ENCODE measurements at regions not wholly inside any gene's neighbourhood (a gene's known extent, or its start where the extent isn't known, plus 50 kb on each side); places are given as distances from the start of the nearest gene placed in this dataset.

DNA sequence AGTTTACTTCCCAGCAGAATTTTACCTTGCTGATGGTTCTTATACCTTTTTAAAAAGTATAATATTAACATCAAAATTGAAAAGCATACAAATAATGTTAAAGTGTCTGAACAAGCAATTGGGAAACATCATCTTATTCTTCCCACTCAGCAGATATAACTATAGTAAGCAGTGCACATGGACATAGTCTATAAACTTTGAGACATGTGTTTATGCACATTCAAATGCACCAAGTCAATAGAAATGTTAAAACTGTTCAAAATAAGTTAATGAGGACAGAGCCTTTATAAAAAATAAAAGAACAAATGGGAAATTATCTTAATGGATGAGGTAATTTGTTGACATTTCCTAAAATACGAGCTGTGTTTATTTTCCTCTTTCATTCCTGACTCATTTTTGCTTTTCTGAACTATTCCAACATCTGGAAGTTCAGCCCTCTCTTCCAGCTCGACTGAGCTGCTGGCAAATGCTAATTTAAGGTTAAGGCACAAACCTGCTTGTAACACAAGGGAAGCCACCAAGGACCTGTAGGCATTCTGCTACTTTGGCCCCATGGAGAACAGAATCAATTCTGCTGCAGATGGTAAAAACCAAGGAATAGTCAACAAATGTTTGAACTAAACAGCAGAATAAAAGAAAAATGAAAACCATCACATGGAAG lies 110.3 kb upstream of the MAP3K4 start:
- H2AFZ ChIP-seq (ENCODE audit: insufficient read depth, low read length, poor library complexity) = no peak overlapping the region
- H3K79me1 ChIP-seq (ENCODE audit: low read length) = peaks cover 3% of the 10 kb centered on the region
- H4K91ac ChIP-seq (ENCODE audit: low read depth, low read length) = no peak overlapping the region
- no peak overlapping the region for H2BK12ac ChIP-seq (ENCODE audit: low read length)
- H2AK5ac ChIP-seq (ENCODE audit: low read length) = no peak overlapping the region
- no peak overlapping the region for H3K4ac ChIP-seq (ENCODE audit: low read depth, low read length)
- H3K9me3 ChIP-seq (ENCODE audit: insufficient read depth, low read depth, low read length) = no peaks in the 10 kb centered on the region
- H3K4me2 ChIP-seq (ENCODE audit: low read length) = no peak overlapping the region
- H3K18ac ChIP-seq (ENCODE audit: low read length) = no peak overlapping the region
- no peaks in the 10 kb centered on the region for H3K36me3 ChIP-seq (ENCODE audit: control insufficient read depth in 1 of 2, insufficient read depth in 2 of 2, low read length in 2 of 2)
- no peak overlapping the region for H3K4me3 ChIP-seq (ENCODE audit: low read depth, low read length)
- WGBS (ENCODE audit: extremely low coverage, insufficient coverage, insufficient read length) = no CpG with 5 or more reads among the region's 2 CpGs
- H2BK120ac ChIP-seq (ENCODE audit: insufficient read depth, low read length, poor library complexity) = no peak overlapping the region
- no peaks in the 10 kb centered on the region for H3K27me3 ChIP-seq (ENCODE audit: insufficient read depth, low read length)
- H4K8ac ChIP-seq (ENCODE audit: low read depth, low read length) = no peak overlapping the region
- H2BK5ac ChIP-seq (ENCODE audit: low read depth, low read length, poor library complexity) = no peak overlapping the region
- DNase-seq = no peak
- H3K4me1 ChIP-seq (ENCODE audit: control insufficient read depth in 1 of 2, insufficient read depth in 2 of 2, low read length in 2 of 2) = peaks cover 6 to 10% of the 10 kb centered on the region in 2 experiments
- H4K12ac ChIP-seq (ENCODE audit: low read depth, low read length) = no peak overlapping the region
- no peak overlapping the region for H3K14ac ChIP-seq (ENCODE audit: low read length)
- no peaks in the 10 kb centered on the region for H3K79me2 ChIP-seq (ENCODE audit: control insufficient read depth, insufficient read depth, low read length, poor library complexity)
- H3K23ac ChIP-seq (ENCODE audit: low read length) = no peak overlapping the region
- H3K27ac ChIP-seq (ENCODE audit: low read depth, low read length) = no peak overlapping the region
- H3K9ac ChIP-seq (ENCODE audit: low read length) = no peak overlapping the region

DNA sequence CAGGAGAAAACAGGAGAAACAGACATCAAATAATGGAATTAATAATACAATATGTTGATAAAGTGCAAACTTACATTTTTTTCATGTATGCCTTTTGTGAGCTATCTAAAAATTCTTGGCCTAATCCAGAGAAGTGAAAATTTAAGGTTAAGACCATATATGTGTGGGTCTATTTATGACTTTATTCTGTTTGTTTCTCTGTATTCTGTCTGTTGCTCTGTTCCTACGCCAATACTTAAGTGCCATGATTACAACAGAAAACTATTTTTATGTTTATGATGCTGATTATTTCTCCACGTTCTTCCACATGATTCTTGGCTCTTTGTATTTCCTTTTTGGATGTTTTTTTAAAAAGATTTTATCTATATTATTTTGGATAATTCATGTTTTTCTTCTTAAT lies 109.6 kb upstream of the MAP3K4 start:
- Histone ChIP-seq H2BK12ac (ENCODE audit: low read length) (no peak overlapping the region), H2AFZ (ENCODE audit: insufficient read depth, low read length, poor library complexity) (no peak overlapping the region), H3K9ac (ENCODE audit: low read length) (no peak overlapping the region), H2BK120ac (ENCODE audit: insufficient read depth, low read length, poor library complexity) (no peak overlapping the region), H4K91ac (ENCODE audit: low read depth, low read length) (no peak overlapping the region), H4K12ac (ENCODE audit: low read depth, low read length) (no peak overlapping the region), H3K23ac (ENCODE audit: low read length) (no peak overlapping the region), H3K27me3 (ENCODE audit: insufficient read depth, low read length) (no peaks in the 10 kb centered on the region), H3K4me2 (ENCODE audit: low read length) (no peak overlapping the region), H3K4ac (ENCODE audit: low read depth, low read length) (no peak overlapping the region), H3K4me3 (ENCODE audit: low read depth, low read length) (no peak overlapping the region), H4K8ac (ENCODE audit: low read depth, low read length) (no peak overlapping the region), H3K79me1 (ENCODE audit: low read length) (peaks cover 3% of the 10 kb centered on the region), H3K14ac (ENCODE audit: low read length) (no peak overlapping the region), H2AK5ac (ENCODE audit: low read length) (no peak overlapping the region), H3K18ac (ENCODE audit: low read length) (no peak overlapping the region), H3K4me1 (ENCODE audit: control insufficient read depth in 1 of 2, insufficient read depth in 2 of 2, low read length in 2 of 2) (peaks cover 6 to 10% of the 10 kb centered on the region in 2 experiments), H3K9me3 (ENCODE audit: insufficient read depth, low read depth, low read length) (no peaks in the 10 kb centered on the region), H3K79me2 (ENCODE audit: control insufficient read depth, insufficient read depth, low read length, poor library complexity) (no peaks in the 10 kb centered on the region), H3K27ac (ENCODE audit: low read depth, low read length) (no peak overlapping the region), H3K36me3 (ENCODE audit: control insufficient read depth in 1 of 2, insufficient read depth in 2 of 2, low read length in 2 of 2) (no peaks in the 10 kb centered on the region), H2BK5ac (ENCODE audit: low read depth, low read length, poor library complexity) (no peak overlapping the region)
- DNase-seq = no peak
- no CpG with 5 or more reads among the region's 2 CpGs for WGBS (ENCODE audit: extremely low coverage, insufficient coverage, insufficient read length)

DNA sequence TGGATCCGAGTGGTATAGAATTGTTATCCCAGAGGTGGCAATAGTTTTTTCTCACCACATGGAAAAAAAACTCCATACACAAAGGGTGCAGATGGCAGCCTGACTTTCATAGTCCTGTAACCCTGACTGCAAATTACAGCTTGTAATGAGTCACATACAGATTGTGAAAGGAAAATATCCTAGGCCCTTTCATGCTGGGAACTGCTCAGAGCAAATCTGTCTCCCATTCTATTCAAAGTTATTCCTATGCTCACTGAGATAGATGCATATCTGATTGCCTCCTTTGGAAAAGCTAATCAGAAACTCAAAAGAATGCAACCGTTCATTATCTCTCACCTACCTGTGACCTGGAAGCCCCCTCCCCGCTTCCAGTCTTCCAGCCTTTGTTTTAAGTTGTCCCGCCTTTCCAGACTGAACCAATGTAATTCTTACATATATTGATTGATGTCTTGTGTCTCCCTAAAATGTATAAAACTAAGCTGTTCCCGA lies 108.7 kb upstream of the MAP3K4 start:
- Histone ChIP-seq H2BK120ac (ENCODE audit: insufficient read depth, low read length, poor library complexity) (no peak overlapping the region), H3K4ac (ENCODE audit: low read depth, low read length) (no peak overlapping the region), H2AK5ac (ENCODE audit: low read length) (no peak overlapping the region), H4K91ac (ENCODE audit: low read depth, low read length) (no peak overlapping the region), H3K9ac (ENCODE audit: low read length) (no peak overlapping the region), H3K9me3 (ENCODE audit: insufficient read depth, low read depth, low read length) (no peaks in the 10 kb centered on the region), H2BK12ac (ENCODE audit: low read length) (no peak overlapping the region), H3K18ac (ENCODE audit: low read length) (no peak overlapping the region), H4K8ac (ENCODE audit: low read depth, low read length) (no peak overlapping the region), H3K79me1 (ENCODE audit: low read length) (peaks cover 3% of the 10 kb centered on the region), H2BK5ac (ENCODE audit: low read depth, low read length, poor library complexity) (no peak overlapping the region), H3K4me3 (ENCODE audit: low read depth, low read length) (no peak overlapping the region), H3K14ac (ENCODE audit: low read length) (no peak overlapping the region), H3K23ac (ENCODE audit: low read length) (no peak overlapping the region), H4K12ac (ENCODE audit: low read depth, low read length) (no peak overlapping the region), H2AFZ (ENCODE audit: insufficient read depth, low read length, poor library complexity) (no peak overlapping the region), H3K27me3 (ENCODE audit: insufficient read depth, low read length) (no peaks in the 10 kb centered on the region), H3K4me1 (ENCODE audit: control insufficient read depth in 1 of 2, insufficient read depth in 2 of 2, low read length in 2 of 2) (peaks cover 6 to 10% of the 10 kb centered on the region in 2 experiments), H3K79me2 (ENCODE audit: control insufficient read depth, insufficient read depth, low read length, poor library complexity) (no peaks in the 10 kb centered on the region), H3K36me3 (ENCODE audit: control insufficient read depth in 1 of 2, insufficient read depth in 2 of 2, low read length in 2 of 2) (no peaks in the 10 kb centered on the region), H3K4me2 (ENCODE audit: low read length) (no peak overlapping the region), H3K27ac (ENCODE audit: low read depth, low read length) (peak overlapping the region; percentile 51)
- DNase-seq = peak; percentile 23 to 57
- WGBS (ENCODE audit: extremely low coverage, insufficient coverage, insufficient read length) = no CpG with 5 or more reads among the region's 5 CpGs

DNA sequence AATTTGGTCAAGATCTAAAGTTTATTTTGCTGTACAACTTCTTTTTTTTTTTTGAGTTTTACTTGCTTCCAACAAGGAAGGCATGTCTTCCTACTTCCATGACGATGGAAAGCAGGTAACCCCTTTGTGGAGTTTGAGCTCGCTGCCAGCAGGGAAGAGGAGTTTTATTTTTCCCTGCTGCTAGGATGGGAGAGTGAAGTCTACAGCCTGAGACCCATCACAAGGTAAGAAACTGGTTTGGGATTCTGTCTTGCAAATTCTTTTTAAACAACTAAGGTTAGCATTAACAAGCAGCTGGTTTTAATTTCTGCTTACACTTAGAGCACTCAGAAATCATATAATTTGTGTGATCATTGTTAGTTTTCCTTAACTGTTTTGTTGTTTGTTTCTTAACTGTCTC lies 108.0 kb upstream of the MAP3K4 start:
- Histone ChIP-seq H4K12ac (ENCODE audit: low read depth, low read length) (no peak overlapping the region), H2AK5ac (ENCODE audit: low read length) (no peak overlapping the region), H3K9me3 (ENCODE audit: insufficient read depth, low read depth, low read length) (no peaks in the 10 kb centered on the region), H4K91ac (ENCODE audit: low read depth, low read length) (peak overlapping the region; percentile 48), H3K79me1 (ENCODE audit: low read length) (peaks cover 3% of the 10 kb centered on the region), H3K4ac (ENCODE audit: low read depth, low read length) (no peak overlapping the region), H3K4me1 (ENCODE audit: control insufficient read depth in 1 of 2, insufficient read depth in 2 of 2, low read length in 2 of 2) (peaks cover 6 to 10% of the 10 kb centered on the region in 2 experiments), H3K36me3 (ENCODE audit: control insufficient read depth in 1 of 2, insufficient read depth in 2 of 2, low read length in 2 of 2) (no peaks in the 10 kb centered on the region), H3K4me2 (ENCODE audit: low read length) (no peak overlapping the region), H3K14ac (ENCODE audit: low read length) (no peak overlapping the region), H2BK12ac (ENCODE audit: low read length) (peak overlapping the region; percentile 52), H3K23ac (ENCODE audit: low read length) (no peak overlapping the region), H3K27me3 (ENCODE audit: insufficient read depth, low read length) (no peaks in the 10 kb centered on the region), H3K18ac (ENCODE audit: low read length) (no peak overlapping the region), H2BK120ac (ENCODE audit: insufficient read depth, low read length, poor library complexity) (peak overlapping the region; percentile 11), H2BK5ac (ENCODE audit: low read depth, low read length, poor library complexity) (peak overlapping the region; percentile 21), H4K8ac (ENCODE audit: low read depth, low read length) (no peak overlapping the region), H3K9ac (ENCODE audit: low read length) (no peak overlapping the region), H3K79me2 (ENCODE audit: control insufficient read depth, insufficient read depth, low read length, poor library complexity) (no peaks in the 10 kb centered on the region), H3K4me3 (ENCODE audit: low read depth, low read length) (no peak overlapping the region), H3K27ac (ENCODE audit: low read depth, low read length) (peak overlapping the region; percentile 76), H2AFZ (ENCODE audit: insufficient read depth, low read length, poor library complexity) (no peak overlapping the region)
- no CpG with 5 or more reads among the region's 2 CpGs for WGBS (ENCODE audit: extremely low coverage, insufficient coverage, insufficient read length)
- no peak for DNase-seq

All from trophoblast cell (in vitro differentiated cells and primary cell).